ENCODE measurements at regions not wholly inside any gene's neighbourhood (a gene's known extent, or its start where the extent isn't known, plus 50 kb on each side); places are given as distances from the start of the nearest gene placed in this dataset.

- no peak for TF ChIP-seq POLR2A (IDR thresholded peaks at IDR 0.05)
- no peak for TF ChIP-seq CTCF (IDR thresholded peaks at IDR 0.05)
Observed at GRCh38 chr7:112635742-112636141, 154.5 kb downstream of the TMEM168 start.

All from heart left ventricle (tissue), 13 donors.